Activated naive CD8-positive, alpha-beta T cell (primary cell): ENCODE measurements at regions not wholly inside any gene's neighbourhood (a gene's known extent, or its start where the extent isn't known, plus 50 kb on each side); places are given as distances from the start of the nearest gene placed in this dataset.
"Not testable (repeated sequence)": the region's sequence is repeated elsewhere in the genome, so short reads cannot be mapped to it uniquely, and the experiment has no call there.

Experiments used
- H3K27ac Mint-ChIP-seq: one replicate; pipeline ENCODE4 v1.8.0; 2021; ENCODE audit warnings: mixed read lengths
- H3K27me3 Mint-ChIP-seq: one replicate; pipeline ENCODE4 v1.8.0; 2021; ENCODE audit warnings: mixed read lengths
- H3K36me3 Mint-ChIP-seq: one replicate; pipeline ENCODE4 v1.8.0; 2021; ENCODE audit warnings: mixed read lengths
- H3K4me1 Mint-ChIP-seq: one replicate; pipeline ENCODE4 v1.8.0; 2021; ENCODE audit warnings: low read depth, mixed read lengths
- H3K4me3 Mint-ChIP-seq: one replicate; pipeline ENCODE4 v1.8.0; 2021; ENCODE audit warnings: mild to moderate bottlenecking, mixed read lengths
- H3K9me3 Mint-ChIP-seq: one replicate; pipeline ENCODE4 v1.8.0; 2021; ENCODE audit warnings: low read depth, mixed read lengths

DNA sequence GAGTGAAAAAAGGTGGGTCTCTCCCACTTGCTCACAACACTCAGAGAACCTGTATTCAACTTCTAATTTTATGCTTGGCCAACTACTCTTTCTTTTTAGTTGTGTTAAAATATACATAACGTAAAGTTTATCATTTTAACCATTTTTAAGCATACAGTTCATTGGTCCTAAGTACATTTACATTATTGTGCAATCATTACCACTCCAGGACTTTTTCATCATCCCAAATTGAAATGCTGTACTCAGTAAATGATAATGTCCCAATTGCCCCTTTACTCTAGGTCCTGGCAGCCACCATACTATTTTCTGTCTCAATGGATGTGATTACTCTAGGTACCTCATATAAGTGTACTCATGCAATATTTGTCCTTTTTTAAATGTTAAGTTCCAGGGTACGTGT is 212.3 kb upstream of the PLXNA2 start:
- Mint-ChIP-seq H3K9me3 (no peaks in the 10 kb centered on the region), H3K4me3 (no peak overlapping the region), H3K4me1 (no peaks in the 10 kb centered on the region), H3K27ac (no peak overlapping the region), H3K36me3 (no peaks in the 10 kb centered on the region), H3K27me3 (peaks cover 17% of the 10 kb centered on the region)

DNA sequence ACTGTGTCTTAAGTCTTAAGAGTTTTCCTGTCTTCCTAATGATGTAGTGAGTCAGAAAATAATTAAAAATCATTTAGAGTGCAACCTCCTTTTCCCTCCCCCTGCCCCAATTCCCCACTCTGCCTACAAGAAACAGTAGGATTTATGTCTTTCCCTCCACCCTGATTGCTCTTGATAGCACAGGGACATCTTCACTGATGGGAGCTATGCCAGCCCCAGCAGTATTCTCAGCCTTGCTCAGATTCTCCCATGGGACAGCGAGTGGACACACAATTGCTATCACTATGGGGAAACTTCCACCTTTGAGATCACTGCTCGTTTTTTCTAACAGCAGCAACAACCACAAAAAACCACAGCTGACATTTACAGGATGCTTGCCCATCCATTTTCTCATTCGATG is 216.6 kb upstream of the PLXNA2 start:
- no peaks in the 10 kb centered on the region for H3K9me3 Mint-ChIP-seq
- no peak overlapping the region for H3K4me3 Mint-ChIP-seq
- no peak overlapping the region for H3K27ac Mint-ChIP-seq
- H3K4me1 Mint-ChIP-seq = no peaks in the 10 kb centered on the region
- no peaks in the 10 kb centered on the region for H3K36me3 Mint-ChIP-seq
- peaks cover 12% of the 10 kb centered on the region for H3K27me3 Mint-ChIP-seq

DNA sequence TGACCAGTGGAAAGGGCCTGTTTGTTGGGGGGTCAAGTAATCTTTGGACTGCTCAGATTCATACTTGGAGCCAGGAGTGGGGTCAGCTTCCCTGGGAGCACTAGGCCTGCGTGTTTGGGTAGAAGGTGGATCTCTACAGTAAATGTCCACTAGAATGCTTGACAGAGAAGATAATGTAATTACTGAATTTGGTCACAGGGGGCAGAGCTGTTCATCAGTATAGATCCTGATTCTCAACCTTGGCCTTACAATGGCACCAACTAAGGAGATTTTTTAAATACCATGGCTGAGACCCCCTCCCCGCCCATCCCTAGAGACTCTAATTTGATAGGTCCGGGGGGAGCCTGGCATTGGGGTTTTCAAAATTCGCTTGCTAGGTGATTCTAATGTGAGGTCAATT is 217.5 kb upstream of the PLXNA2 start:
- Mint-ChIP-seq H3K27me3 (peaks cover 12% of the 10 kb centered on the region), H3K4me1 (no peaks in the 10 kb centered on the region), H3K4me3 (no peak overlapping the region)

DNA sequence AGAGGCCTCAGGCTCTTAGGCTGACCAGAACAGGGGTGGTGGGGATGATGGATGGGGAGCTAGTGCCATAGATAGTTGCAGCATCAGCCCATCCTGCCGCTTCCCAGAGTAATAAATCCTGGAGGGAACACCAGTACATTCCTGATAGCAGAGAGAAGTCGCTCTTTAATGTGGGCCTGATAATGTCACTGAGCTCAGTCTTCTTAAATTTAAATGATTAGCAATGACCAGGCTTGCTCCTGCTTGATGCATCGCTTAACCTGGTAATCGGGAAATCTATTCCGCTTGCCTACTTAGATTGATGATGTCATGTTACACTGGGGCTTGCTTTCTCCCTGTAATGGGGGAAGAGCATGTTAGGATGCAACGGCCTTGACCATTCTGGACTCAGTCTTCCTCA is 218.6 kb upstream of the PLXNA2 start:
- Mint-ChIP-seq H3K4me1 (no peaks in the 10 kb centered on the region), H3K4me3 (no peak overlapping the region), H3K27me3 (peaks cover 17% of the 10 kb centered on the region), H3K27ac (no peak overlapping the region), H3K9me3 (no peaks in the 10 kb centered on the region), H3K36me3 (no peaks in the 10 kb centered on the region)

More for the DNA sequence above, 217.5 kb upstream of the PLXNA2 start:
- no peaks in the 10 kb centered on the region for H3K9me3 Mint-ChIP-seq
- H3K36me3 Mint-ChIP-seq = no peaks in the 10 kb centered on the region
- no peak overlapping the region for H3K27ac Mint-ChIP-seq

DNA sequence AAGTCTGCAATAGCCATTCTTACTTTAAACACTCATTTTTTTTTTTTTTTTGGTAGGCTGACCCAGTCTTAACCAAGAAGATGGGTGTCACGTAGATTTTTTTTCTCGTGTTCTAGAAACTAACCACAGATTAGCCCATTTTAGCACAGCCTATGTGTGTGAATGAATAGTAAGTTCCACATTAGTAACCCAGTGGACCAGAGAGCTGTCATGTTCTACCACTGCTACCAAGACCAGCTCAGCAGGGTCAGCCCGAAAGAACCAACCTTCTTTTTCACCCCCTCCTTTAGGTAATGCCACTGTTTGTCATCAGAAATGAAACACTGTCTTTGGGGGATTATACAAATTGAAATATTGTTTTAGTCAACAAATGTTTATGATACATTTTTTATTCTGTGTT is 221.1 kb upstream of the PLXNA2 start:
- no peak overlapping the region for H3K27ac Mint-ChIP-seq
- peaks cover 13% of the 10 kb centered on the region for H3K27me3 Mint-ChIP-seq
- H3K9me3 Mint-ChIP-seq = no peaks in the 10 kb centered on the region

DNA sequence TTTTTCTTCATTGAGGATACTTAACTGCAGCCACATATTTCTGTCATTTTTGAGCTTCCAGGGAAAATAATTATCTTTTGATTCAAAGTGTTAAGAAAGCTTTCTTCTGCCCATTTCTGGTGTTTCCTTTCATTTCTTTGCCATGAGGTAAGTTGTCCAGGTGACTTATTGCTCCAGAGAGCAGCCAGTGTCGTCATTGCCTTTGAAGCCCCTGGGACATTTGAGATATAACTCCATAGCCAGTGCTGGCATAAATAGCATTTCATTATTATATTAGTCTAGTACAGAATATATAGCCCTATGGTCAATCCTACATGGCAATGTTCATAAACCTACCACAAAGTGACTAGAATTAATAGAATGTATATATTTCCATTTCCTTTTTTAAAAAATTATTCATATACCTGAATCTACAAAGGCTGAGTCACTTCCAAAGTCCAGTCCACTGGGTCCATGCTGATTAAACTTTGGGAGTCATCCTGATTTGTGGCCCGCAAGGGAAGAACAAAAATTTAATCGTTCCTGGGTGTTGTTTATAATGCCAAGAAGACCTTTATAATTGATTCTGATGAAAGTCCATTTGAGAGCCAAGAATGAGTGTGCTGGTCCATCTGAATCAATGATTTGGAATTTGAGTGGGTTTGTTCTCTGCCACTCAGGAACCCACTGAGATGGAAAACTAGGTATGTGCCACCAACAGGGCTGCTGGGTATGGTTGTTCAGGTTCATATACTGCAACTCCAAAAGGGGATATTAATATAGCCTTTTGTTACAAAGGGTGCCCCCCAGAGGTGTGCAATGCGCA is 221.8 kb upstream of the PLXNA2 start:
- Mint-ChIP-seq H3K4me3 (no peak overlapping the region), H3K36me3 (no peaks in the 10 kb centered on the region), H3K9me3 (no peaks in the 10 kb centered on the region), H3K27me3 (peaks cover 10% of the 10 kb centered on the region), H3K27ac (no peak overlapping the region), H3K4me1 (no peaks in the 10 kb centered on the region)

More for the DNA sequence above, 221.1 kb upstream of the PLXNA2 start:
- no peaks in the 10 kb centered on the region for H3K4me1 Mint-ChIP-seq
- H3K4me3 Mint-ChIP-seq = no peak overlapping the region
- no peaks in the 10 kb centered on the region for H3K36me3 Mint-ChIP-seq

DNA sequence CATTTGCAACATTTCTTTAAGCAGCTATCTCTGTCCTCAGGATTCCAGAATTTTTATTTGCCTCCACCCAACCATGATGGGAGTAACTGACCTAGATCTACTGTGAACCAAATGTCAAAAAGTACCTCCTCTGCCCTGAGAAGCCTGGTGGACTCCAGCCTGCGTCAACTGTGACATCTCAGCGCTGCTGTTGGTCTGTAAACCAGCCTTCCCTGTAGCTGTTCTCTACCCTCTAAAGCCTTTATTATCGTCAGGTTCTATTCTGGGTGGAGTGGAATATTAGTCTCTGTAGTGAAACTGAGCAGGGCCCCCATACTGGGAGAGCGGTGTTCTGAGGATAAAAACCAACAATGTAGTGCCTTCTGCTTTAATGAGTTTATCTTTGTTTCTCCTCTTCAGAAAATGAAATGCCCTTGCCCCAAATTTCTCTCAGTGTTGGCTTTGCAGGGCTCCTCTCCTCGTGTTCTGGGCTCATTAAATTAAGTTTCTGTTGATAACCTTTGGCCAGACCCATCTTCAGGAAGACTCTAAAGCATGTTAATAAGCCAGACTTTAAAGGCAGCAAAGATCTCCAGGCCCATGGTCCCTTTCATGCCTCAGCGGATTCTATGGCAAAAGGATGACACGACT is 223.1 kb upstream of the PLXNA2 start:
- no peaks in the 10 kb centered on the region for H3K4me1 Mint-ChIP-seq
- no peak overlapping the region for H3K4me3 Mint-ChIP-seq
- no peak overlapping the region for H3K27ac Mint-ChIP-seq
- H3K27me3 Mint-ChIP-seq = peaks cover 10% of the 10 kb centered on the region
- H3K9me3 Mint-ChIP-seq = no peaks in the 10 kb centered on the region
- H3K36me3 Mint-ChIP-seq = no peaks in the 10 kb centered on the region

DNA sequence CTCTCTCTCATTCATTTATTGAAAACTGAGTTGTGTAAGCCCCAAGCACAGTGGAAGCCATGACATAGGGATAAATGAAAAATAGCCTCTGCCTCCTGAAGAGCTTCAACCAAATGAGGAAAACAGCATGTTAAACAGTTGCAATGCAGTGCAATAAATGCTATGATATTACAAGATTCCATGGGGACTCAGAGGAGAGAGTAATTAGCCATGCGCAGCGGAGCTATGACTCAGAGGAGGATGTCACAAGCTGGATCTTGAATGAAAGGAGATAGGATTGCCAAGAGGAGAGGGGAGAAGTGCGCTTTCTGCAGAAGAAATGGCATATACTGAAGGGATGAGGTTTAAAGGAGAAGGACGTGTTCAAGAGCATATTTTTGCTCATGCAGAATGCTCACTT is 231.3 kb upstream of the PLXNA2 start:
- Mint-ChIP-seq H3K27ac (no peak overlapping the region), H3K4me3 (no peak overlapping the region), H3K4me1 (no peaks in the 10 kb centered on the region), H3K27me3 (peaks cover 4% of the 10 kb centered on the region), H3K9me3 (no peaks in the 10 kb centered on the region), H3K36me3 (no peaks in the 10 kb centered on the region)

DNA sequence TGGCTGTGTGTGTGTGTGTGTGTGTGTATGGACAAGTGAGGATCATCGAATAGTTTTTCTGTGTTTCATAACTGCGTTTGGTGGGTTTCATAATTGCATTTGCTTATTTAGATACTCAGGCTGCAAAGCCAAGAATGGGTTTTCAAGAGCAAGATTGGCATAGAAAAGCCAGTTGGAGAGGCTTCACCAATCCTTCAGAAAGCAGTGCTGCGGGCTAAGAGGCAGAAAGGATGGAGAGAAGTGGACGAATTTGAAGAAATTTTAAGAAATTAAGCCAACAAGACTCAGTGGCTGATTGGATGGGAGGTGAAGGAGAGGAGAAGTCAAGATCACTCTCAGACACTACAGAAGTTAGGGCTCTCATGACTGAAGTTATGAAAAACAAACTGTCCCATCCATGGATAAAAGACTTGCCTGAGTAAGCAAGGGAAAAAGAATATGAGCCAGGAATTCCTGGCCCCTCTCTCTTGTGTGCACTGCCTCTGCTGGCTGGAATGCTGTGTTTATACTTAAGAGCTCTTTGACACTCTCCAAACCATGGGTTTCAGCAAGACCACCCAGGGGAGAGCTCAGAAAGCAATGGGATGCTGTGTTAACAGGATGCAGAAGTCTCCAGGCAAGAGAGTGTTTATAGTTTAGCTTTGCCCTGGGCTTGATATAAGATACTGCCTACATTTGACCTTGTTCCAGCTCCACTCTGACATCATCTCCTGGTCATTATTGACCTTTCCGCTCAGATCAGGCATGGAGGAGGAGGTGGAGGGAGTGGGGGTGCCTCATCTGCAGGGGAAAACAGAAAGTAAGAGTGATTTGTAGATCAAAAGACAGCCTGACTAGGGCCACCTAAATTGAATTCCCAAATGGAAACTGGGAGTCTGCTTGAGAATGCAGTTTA is 232.0 kb upstream of the PLXNA2 start:
- H3K4me1 Mint-ChIP-seq = no peaks in the 10 kb centered on the region
- H3K27me3 Mint-ChIP-seq = peaks cover 4% of the 10 kb centered on the region
- H3K36me3 Mint-ChIP-seq = no peaks in the 10 kb centered on the region
- no peak overlapping the region for H3K27ac Mint-ChIP-seq
- no peaks in the 10 kb centered on the region for H3K9me3 Mint-ChIP-seq
- no peak overlapping the region for H3K4me3 Mint-ChIP-seq

DNA sequence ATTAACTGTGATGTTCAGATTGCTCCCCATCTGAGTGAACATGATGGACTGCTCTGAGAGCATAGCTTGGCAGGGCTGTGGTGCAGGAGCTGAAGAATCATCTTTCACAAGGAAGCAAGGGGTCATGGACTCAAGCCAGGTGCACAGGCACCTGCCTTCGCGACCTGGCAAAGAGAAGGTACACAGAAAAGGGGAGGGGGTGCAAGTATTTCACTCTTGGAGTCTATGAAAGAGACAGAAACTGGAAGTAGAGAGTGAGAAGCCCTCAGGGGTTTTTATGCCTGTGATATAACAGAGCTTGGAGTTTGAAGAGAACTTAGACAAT is 232.6 kb upstream of the PLXNA2 start:
- Mint-ChIP-seq H3K4me3 (no peak overlapping the region), H3K27ac (no peak overlapping the region), H3K27me3 (peaks cover 4% of the 10 kb centered on the region)

DNA sequence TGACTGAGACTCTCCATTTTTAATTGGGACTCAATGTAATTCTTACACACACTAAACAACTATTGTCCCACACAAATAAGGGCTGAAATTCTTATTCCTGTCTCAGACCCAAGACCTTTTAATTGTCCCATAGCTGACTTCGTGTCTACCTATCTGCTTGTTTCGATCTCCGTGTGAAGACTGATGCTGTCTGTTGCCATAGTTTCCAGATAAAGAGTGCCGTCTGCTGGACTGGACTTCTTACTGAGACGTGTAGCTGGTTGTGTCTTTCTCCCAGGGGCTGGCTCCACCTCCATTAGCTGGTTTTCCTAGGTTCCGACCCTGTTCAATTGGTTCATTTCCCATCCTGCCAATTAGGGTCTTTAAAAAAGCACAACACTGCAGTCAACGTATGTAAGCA is 235.3 kb upstream of the PLXNA2 start:
- H3K36me3 Mint-ChIP-seq = no peaks in the 10 kb centered on the region
- H3K9me3 Mint-ChIP-seq = no peaks in the 10 kb centered on the region
- H3K27ac Mint-ChIP-seq = no peak overlapping the region

More for the DNA sequence above, 232.6 kb upstream of the PLXNA2 start:
- Mint-ChIP-seq H3K36me3 (no peaks in the 10 kb centered on the region), H3K4me1 (no peaks in the 10 kb centered on the region), H3K9me3 (no peaks in the 10 kb centered on the region)

DNA sequence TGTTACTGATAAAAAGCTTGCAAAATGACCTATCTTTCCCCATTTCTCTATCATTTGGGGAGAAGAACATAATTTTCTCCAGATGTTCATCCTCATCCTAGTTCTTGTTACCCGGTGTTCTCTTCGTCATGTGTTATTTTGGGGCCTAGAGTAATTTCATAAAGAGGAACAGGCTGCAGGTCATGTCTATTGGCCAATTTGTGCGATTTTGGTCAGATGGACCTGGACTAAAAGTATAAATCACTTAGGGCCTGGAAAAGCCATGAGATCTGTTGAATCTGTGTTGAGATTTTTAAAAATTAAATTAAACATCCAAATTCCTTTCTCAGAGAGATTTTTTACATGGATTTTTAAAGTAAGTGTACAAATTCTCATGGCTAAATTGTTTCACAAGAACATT is 241.3 kb upstream of the PLXNA2 start:
- Mint-ChIP-seq H3K4me1 (no peaks in the 10 kb centered on the region), H3K27me3 (no peaks in the 10 kb centered on the region), H3K4me3 (no peak overlapping the region), H3K36me3 (no peaks in the 10 kb centered on the region), H3K9me3 (no peaks in the 10 kb centered on the region), H3K27ac (no peak overlapping the region)

More for the DNA sequence above, 235.3 kb upstream of the PLXNA2 start:
- H3K4me3 Mint-ChIP-seq = no peak overlapping the region
- H3K27me3 Mint-ChIP-seq = peaks cover 4% of the 10 kb centered on the region
- no peaks in the 10 kb centered on the region for H3K4me1 Mint-ChIP-seq

DNA sequence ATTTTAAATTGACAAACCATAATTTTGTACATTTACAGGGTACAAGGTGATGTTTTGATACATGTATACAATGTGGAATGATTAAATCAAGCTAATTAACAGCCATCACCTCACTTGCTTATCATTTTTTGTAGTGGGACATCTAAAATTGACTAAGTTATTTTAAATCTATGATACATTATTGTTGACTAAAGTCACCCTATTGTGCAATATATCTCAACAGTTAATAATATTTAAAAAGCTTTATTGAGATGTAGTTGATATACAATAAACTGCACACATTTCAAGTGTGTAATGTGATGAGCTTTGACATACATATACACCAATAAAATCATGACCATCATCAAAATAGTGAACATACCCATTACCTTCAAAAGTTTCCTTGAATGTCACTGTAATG is 242.5 kb upstream of the PLXNA2 start:
- Mint-ChIP-seq H3K27ac (no peak overlapping the region), H3K9me3 (no peaks in the 10 kb centered on the region), H3K36me3 (no peaks in the 10 kb centered on the region), H3K27me3 (no peaks in the 10 kb centered on the region), H3K4me1 (no peaks in the 10 kb centered on the region), H3K4me3 (no peak overlapping the region)

DNA sequence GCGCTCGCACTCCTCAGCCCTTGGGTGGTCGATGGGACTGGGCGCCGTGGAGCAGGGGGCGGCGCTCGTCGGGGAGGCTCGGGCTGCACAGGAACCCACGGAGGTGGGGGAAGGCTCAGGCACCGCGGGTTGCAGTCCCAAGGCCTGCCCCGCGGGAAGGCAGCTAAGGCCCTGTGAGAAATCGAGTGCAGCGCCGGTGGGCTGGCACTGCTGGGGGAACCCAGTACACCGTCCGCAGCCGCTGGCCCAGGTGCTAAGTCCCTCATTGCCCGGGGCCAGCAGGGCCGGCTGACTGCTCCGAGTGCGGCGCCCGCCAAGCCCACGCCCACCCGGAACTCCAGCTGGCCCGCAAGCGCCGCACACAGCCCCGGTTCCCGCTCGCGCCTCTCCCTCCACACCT is 244.2 kb upstream of the PLXNA2 start:
- not testable (repeated sequence) for H3K9me3 Mint-ChIP-seq, H3K27ac Mint-ChIP-seq, H3K36me3 Mint-ChIP-seq, H3K4me3 Mint-ChIP-seq, H3K4me1 Mint-ChIP-seq, H3K27me3 Mint-ChIP-seq
